GM21529 (cell line): ENCODE measurements at regions not wholly inside any gene's neighbourhood (a gene's known extent, or its start where the extent isn't known, plus 50 kb on each side); places are given as distances from the start of the nearest gene placed in this dataset.
"Not testable (repeated sequence)": the region's sequence is repeated elsewhere in the genome, so short reads cannot be mapped to it uniquely, and the experiment has no call there.

ENCODE experiments used
- ATAC-seq: cut with Tn5 transposase; IDR thresholded peaks from one replicate; pipeline ENCODE4 v1.9.1; 2021; ENCODE audit not compliant: unreplicated experiment

- ATAC-seq: no peak
Measured at GRCh38 chr4:104649631-104650030, 154.9 kb upstream of the CXXC4 start.

GRCh38 chr4:104662269-104662668, 167.6 kb upstream of the CXXC4 start:
- not testable (repeated sequence) for ATAC-seq

GRCh38 chr4:104677116-104677515, 182.4 kb upstream of the CXXC4 start:
- no peak for ATAC-seq

DNA sequence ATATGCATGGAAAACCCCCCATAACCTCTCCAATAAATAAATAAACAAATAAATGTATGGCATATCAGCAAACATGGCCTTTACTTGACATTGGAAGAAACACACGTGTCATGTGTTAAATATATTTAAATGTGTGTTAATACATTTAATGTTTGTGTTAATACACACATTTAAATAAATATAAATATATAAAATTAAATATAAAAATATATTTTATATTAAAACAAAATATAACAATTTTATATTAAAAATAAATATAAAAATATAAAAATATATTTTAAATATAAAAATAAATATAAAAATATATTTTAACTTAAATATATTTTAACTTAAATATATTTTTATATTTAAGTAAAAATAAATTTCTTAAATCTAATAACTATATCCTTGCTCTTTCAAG, 187.6 kb upstream of the CXXC4 start:
- no peak for ATAC-seq

DNA sequence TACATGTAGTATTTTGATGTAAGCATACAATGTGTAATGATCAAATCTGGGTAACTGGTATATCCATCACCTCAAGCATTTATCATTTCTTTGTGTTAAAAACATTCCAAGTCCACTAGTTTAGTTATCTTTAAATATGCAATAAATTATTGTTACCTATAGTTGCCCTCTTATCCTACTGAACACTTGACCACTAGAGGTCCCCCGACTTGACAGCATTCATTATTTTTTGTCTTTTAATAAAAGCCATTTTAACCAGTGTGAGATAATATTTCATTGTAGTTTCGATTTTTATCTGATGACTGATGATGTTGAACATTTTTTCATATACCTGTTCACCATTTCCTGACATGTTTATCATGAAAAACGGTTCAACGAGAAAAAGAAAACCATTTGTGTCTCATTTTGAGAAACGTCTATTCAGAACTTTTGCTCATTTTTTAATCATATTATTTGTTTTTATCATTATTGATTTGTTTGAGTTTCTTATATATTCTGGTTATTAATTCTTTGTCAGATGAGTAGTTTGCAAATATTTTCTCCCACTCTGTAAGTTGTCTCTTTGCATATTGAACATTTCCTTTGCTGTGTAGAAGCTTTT, 199.0 kb upstream of the CXXC4 start:
- no peak for ATAC-seq

- no peak for ATAC-seq
Measured at GRCh38 chr4:104716584-104716983, 221.9 kb upstream of the CXXC4 start.

GRCh38 chr4:104719539-104720230, 225.0 kb upstream of the CXXC4 start:
- ATAC-seq: peak; percentile 98

DNA sequence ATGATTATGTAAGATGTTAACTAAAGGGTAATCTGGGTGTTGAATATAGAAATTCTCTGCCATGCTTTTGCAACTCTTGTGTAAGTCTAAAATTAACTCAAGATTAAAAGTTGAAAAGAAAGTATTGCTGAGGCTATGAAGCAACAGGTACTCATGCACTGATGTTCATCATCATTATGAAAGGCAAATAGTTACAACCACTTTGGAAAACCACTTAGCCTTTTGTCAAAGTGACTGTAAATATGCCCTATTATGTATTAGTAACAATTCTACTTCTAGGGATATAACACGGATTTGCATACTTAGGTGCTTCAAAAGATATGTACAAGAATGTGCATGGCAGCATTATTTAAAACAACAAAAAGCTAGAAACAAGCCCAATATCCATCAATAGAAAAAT, 227.8 kb upstream of the CXXC4 start:
- ATAC-seq: no peak

DNA sequence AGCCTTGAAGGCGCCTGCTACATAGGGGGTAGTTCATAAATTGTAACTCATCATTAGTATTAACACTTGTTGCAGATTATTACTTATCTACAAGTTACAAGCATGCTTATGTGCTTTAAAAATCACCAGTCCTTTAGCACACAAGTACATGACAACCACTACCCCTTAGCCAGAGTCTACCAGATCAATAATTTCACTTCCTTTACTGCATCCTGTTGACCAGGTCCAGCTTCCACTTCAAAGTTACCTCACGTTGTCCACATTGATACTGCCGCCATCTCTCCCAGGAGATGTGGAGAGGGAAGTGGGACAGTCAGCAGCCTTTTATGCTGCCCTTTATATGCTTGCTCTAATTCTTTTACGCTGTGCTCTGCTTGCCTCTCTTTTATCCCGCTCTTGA, 231.3 kb upstream of the CXXC4 start:
- no peak for ATAC-seq

DNA sequence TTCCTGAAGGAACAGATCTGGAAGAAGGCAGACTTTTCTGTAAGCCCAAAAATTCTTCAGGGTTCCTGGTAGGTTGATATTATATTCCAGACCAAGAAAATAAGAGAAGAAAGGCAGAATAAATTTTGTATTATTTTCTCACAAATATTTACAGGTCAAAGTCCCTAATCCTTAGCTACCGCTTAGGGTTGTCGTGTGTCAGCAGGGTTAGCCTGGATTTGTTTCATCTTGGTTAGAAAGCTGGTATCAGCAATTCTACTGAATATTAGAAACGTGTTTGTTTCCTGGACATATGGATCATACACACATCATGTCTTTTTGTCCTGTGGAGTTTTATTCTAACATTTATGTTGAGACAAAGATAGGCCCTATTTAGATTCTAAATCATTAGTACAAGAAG, 232.9 kb upstream of the CXXC4 start:
- ATAC-seq: no peak

DNA sequence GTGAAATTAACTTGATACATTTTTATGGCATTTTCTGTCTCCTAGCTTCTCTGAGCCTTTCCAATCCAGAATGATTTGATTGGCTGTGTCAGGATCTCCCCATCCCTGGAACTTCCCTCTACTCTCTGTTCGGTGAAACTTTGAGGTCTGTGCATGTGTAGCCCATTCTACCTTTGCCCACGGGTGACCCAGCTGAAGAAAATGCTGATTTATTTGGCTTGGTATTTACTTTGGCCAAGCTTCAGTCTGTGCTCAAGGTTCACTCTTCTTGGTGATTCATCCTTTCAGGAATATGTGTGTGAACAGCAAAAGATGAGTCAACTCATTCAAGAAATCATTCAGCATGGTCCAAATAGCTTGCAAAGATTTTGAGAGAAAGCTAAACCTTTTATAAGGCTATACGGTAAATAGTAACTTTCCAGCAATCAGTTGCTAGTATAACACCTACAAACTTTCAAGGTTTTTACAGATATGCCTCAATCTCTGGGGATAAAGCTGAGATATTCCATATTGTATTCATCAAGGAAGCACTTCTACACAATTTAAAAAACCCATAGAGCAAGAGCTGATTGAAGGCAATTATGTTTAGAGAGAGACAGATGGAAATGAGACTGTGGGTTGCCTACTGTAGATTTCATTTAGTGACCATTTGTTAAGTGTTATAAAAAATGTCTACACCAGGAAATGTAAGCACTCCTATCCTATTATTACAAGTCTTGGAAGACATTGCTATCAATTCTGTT, 233.9 kb upstream of the CXXC4 start:
- ATAC-seq: peak; percentile 41

DNA sequence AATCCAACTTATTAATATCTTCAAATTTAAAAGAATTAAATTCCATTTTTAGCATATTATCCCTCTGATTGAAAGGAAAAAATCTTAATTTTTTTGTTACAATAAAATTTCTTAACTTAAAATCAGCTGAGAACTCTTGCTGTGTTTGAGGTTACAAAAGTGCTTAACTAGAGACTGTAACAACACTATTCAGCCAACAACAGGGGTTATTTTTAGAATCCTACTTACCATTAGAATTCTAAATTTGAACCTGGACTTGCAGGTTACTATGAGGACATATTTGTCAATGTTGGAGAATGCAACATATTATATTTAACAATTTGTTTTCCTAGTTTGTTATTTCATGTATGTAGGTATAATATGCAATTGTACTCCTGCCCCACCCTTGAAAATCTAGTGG, 238.1 kb upstream of the CXXC4 start:
- ATAC-seq: no peak

GRCh38 chr4:104735174-104735573, 240.5 kb upstream of the CXXC4 start:
- no peak for ATAC-seq

GRCh38 chr4:104740161-104740560, 245.5 kb upstream of the CXXC4 start:
- no peak for ATAC-seq

DNA sequence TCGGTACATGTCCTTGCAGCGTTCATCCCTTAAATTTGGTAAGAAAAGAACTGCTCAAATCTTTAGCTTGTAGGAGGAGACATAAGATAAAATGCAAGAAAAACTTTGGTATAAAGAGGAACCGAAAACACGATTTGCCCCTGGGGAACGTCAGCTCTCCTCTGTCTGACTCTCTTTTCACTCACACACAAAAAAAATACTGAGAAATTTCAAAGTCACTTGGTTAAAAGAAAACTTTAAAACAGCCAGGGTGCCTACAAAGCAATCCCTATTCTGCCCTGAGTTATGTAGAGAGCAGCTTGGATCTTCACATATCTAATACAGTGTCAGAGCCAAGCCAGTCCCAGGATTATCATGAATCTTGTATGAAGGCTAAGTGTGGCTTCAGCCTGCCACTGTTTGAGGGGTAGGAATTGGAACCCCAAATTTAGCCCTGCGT, 248.5 kb upstream of the CXXC4 start:
- ATAC-seq: peak; percentile 98

GRCh38 chr4:104747635-104748034, 252.9 kb upstream of the CXXC4 start:
- ATAC-seq: no peak

- ATAC-seq: no peak
Measured at GRCh38 chr4:104749062-104749461, 254.4 kb upstream of the CXXC4 start.

- ATAC-seq: no peak
Measured at GRCh38 chr4:104750008-104750407, 255.3 kb upstream of the CXXC4 start.

GRCh38 chr4:104751468-104751867, 256.8 kb upstream of the CXXC4 start:
- no peak for ATAC-seq

DNA sequence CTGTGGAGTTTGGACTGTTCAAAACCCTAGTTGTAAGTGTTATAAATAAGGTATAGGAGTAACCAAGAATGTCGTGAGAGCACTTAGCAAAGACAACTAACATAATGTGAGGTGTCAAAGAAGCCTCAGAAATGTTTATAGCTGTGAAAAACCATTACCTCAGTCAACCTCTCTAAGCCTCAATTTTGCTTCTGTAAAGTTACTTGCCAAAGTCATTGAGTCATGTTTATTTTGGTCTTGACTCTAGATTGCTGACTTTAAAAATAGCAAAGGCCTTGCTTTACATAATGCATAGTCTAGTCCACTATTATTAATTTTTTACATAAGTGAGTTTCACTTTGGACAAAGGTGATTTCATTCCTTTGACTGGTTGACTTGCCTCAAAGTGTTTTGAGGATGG, 257.6 kb upstream of the CXXC4 start:
- peak; percentile 85 for ATAC-seq

- ATAC-seq: peak; percentile 49
Measured at GRCh38 chr4:104756837-104757236, 262.1 kb upstream of the CXXC4 start.

- no peak for ATAC-seq
Measured at GRCh38 chr4:104758574-104758973, 263.9 kb upstream of the CXXC4 start.
